Effector CD4-positive, alpha-beta T cell (primary cell): ENCODE measurements at regions not wholly inside any gene's neighbourhood (a gene's known extent, or its start where the extent isn't known, plus 50 kb on each side); places are given as distances from the start of the nearest gene placed in this dataset.
"Not testable (repeated sequence)": the region's sequence is repeated elsewhere in the genome, so short reads cannot be mapped to it uniquely, and the experiment has no call there.

Experiments used
- DNase-seq: peaks from one replicate; pipeline ENCODE4 v3.0.0-alpha.2; 2020

GRCh38 chr18:39225373-39225772 is 1659.8 kb upstream of the CELF4 start:
- no peak for DNase-seq

DNA sequence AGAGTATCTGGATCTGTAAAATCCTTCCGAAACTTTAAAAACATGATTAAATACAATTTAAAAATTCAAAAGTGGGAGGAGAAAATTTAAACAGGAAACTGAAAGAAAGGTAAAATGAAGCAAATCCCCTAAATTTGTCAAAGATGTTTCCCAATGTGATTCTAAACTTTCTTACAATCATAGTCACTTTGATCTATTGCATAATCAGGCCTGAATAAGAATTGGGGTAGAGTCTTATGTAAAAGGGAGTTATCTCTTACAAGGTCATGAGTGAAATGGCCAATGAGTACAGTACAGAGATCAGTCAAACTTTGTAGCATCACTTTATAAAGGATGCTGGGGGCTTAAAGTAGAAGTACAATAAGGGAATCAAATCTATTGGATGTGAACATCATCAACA is 1657.7 kb upstream of the CELF4 start:
- no peak for DNase-seq

DNA sequence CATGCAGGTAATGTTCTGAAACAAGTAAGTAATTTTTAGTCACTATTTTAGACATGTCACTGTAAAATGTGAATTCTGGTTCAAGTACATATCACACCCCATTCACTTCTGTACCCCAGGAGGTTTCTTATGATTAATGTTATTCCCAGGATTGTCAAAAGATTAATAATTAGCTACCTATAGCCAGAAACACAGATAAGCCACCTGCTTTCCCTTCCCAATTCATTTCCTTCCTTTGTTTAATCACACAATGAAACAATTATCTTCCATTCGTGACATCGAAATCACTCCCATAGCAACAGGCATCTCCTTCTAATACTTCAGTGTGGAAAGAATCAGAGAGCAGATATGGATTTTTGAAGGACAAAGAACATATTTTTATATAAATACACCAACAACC is 1650.3 kb upstream of the CELF4 start:
- no peak for DNase-seq

DNA sequence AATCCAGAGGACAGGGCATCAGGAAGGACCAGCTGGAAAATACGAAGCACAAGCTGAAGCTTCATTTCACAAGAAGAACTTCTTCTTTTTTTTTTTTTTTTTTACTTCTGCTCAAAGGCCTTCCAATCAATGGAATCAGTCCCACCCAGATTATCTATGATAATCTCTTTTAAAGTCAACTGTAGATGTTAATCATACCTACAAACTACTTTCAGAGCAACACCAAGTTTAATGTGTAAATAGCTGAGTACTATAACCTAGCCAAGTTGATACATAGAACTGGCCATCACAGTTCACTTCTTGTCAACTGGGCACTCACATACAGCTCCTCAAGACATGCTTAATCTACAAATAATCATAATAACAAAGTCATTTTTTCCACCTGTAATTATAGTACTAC is 1645.9 kb upstream of the CELF4 start:
- DNase-seq, result no peak

DNA sequence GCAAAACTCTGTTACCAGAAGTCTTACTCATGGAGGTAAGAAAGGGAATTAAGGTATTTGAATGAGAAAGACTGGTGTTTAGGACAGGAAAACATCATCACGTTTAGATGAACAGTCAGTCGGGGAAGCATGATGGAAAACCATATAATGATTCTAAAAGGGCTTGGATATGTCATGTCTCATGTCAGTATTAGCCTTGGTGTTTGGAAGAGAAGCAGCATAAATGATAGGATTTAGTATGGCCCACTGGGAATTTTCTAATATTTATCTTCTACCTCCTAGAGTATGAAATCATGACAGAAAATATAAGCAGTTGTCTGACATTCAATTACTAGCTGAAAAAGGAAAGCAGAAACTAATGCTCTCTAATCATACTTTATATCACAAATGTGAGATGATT is 1643.6 kb upstream of the CELF4 start:
- no peak for DNase-seq

DNA sequence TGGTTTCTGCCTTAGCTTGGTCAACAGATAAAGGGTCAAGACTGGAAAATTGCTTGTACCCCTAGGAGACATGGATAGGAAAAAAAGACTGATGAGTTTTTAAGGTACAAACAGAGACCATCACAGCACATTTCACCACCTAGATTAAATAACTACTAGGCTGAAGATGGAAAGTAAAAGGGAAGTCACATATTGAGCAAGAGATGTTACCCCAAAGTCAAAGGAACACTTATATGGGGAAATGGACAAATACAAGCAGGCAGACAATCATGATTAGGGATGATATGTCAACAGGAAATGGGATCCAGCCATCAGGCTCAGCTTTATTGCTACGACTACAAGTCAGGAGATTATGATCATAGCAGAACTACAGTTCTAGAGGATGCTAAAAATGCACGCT is 1643.1 kb upstream of the CELF4 start:
- DNase-seq, result no peak

- DNase-seq, result no peak
Observed at GRCh38 chr18:39208190-39208589, 1642.6 kb upstream of the CELF4 start.

DNA sequence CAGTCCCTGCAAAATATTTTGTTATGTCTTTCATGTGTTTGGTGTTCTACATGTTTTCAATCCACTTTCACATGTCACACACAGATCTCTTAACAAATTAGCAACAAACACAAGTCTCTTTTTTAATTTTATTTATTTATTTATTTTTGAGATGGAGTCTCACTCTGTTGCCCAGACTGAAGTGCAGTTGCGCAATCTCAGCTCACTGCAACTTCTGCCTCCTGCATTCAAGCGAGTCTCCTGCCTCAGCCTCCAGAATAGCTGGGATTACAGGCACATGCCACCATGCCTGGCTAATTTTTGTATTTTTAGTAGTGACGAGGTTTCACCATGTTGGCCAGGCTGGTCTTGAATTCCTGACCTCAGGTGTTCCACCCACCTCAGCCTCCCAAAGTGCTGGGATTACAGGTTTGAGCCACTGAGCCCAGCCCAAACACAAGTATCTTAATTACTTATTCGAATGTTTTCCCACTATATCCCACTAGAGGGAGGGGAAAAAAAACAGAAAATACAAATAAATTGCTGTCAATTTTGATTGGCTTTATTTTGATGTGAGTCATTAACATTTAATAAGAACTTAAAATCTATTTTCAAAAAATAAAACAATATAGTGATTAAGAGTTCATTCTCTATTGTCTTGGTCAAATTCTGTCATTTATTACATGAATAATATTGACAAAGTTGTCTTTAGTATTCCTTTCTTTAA is 1641.0 kb upstream of the CELF4 start:
- not testable (repeated sequence) for DNase-seq

DNA sequence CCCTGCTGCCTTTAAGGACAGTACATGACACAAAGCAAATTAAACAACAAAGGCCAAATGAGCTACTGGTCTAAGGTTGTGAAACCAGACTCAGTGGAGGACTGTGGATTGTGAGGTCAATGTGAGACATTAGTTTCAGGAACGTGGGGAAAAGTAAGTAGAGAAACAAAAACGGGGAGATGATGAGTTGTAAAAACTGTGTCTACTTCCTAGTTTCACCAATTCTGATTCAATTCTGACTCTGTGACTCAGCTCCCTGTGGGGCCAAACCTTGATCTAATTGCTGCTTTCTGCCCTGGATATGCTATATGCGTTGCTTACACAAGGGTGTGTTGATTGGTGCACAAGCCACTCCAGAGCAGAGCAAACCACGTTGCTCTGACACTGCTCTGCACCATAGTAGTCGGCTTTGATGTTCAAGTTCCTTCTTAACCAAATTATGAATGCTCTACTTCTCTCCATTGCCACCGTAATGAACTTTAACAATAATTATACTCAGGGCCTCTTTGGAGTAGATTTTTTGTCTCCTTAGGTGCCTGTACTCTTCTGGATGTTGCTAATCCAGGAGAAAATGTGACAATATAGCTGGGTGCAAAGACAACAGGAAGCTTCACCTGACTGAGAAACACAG is 1640.1 kb upstream of the CELF4 start:
- DNase-seq, result no peak

- no peak for DNase-seq
Observed at GRCh38 chr18:39200153-39200552, 1634.6 kb upstream of the CELF4 start.

DNA sequence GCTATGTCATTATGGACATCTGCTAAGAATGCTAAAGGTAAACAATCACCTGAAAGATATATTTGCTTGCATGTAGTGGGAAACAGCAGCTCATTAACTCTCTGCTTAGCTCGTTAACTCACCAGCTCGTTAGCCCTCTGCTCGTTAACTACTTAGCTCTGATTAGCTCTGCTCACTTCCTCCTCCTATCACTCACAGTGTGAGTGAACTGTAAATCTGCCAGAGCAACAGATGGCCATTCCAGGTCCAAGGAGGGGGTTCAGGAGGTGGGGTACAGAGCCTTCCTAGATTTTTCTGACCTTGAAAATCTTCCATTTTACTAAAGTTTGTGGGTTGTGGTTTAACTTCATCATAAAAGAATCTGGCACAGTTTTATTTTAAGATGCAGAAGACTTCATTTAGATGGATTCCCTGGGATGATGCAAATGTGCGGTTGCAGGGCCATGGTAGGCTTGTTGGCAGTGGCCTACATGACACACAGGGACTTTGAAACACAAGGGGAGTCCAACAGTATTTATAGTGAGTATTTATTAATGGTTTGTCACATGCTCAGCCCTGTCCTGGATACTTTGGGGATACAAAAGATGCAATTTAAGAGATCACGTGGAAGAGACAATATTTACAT is 1633.7 kb upstream of the CELF4 start:
- no peak for DNase-seq

DNA sequence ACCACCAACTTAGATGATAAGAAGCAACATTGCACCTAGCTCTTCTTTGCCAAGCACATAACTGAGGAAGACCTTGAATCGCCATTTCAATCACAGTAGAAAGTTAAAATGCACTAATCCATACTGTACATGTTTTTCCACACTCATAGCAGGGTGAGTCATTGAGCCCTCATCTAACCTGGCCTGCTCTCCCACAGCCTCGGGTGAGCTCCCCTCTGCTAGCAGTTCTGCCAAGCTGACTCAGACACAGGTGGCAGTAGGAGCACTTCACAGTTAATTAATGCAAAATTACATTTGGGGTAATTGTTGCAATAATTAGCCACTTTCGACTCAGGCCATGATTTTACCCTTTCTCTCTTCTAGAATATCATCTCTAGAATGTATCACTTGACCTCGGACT is 1632.8 kb upstream of the CELF4 start:
- DNase-seq, result no peak

DNA sequence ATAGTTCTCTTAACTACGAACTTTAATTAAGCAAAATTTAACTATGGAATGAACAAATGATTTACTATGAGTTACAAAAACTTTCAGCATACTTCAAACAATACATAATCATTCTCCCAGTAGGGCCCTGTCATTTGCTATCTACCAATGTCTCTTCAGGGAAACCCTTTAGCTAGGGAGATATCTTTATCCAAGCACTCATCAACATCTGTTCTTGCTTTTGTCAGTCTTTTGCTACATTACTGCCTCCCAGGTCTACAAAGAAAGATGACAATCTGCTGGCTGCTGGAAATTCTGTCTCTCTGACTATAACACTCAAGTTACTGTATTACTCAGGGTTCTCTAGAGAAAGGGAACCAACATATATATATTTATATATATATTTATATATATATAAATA is 1626.3 kb upstream of the CELF4 start:
- no peak for DNase-seq

GRCh38 chr18:39191058-39191457 is 1625.5 kb upstream of the CELF4 start:
- DNase-seq, result no peak

DNA sequence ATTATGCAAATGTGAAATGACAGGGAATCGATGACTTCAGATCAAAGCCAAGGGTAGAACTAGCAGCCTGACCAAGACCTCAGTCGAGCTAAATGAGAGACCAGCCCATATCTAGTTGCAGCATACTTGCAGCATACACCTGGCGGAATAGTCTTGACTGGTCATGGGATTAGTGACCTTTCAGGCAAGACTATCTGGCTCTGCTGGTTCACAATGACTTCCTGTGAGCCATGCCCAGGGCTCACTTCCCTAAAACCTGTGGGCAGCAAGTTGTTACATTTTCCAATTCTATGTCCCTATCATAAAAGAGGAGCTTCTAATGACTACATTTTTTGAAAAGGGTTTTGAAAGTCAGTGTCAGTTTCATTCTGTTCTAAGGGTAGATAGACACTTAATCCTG is 1624.9 kb upstream of the CELF4 start:
- DNase-seq, result no peak

- no peak for DNase-seq
Observed at GRCh38 chr18:39188278-39188677, 1622.7 kb upstream of the CELF4 start.

DNA sequence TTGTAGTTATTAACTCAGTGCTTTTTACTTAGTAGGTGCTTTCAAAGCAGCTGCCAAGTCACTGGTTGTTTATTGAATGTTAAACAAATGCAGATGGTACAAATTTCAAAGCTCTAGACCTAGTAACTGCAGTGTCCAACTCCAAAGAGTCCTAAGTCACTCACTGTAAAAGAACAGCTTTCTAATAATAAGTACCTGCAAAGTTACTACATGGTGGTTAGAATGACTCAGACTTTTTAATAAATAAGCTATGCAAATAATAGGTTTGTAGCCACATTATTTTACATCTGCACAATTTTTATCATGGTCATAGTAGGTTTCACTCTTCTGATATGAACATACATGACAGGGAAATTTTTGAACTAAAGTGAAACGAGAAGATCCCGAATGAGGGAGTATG is 1620.4 kb upstream of the CELF4 start:
- no peak for DNase-seq

- no peak for DNase-seq
Observed at GRCh38 chr18:39184176-39184575, 1618.6 kb upstream of the CELF4 start.

- DNase-seq, result no peak
Observed at GRCh38 chr18:39178166-39178565, 1612.6 kb upstream of the CELF4 start.

DNA sequence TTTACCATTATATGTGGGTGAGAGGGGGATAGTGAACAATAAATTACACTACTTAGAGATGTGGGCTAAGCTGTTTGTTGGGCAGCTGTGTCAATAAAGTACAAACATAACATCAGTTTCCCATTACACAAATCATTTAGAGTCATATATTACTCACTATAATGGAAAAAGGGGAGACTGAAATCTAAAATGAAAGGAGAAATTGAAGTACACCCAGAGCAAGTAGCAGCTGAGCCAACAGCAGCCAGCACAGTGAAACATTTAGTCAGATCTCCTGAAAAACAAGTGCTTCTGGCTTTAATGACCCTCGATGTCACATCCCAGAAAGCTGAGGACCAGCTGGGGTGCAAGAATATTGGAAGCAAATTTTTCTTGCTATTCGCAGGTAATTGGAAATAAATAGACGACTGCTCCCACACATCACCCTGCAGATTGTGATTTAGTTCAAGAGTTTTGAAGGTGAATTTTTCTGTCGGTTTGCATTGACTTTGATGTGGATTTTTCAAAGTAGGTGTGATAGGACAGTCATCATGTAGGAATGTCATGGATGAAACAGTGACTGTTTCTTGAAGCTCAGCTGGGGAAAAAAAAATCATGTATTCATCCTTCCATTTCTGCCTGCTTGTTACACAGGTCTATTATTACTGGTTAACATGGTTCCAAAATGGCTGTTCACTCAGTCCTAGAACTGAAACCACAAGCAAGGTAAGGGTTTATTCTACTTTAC is 1607.3 kb upstream of the CELF4 start:
- no peak for DNase-seq

GRCh38 chr18:39168723-39169122 is 1603.1 kb upstream of the CELF4 start:
- no peak for DNase-seq

GRCh38 chr18:39167990-39168389 is 1602.4 kb upstream of the CELF4 start:
- DNase-seq, result no peak

- no peak for DNase-seq
Observed at GRCh38 chr18:39166776-39167175, 1601.2 kb upstream of the CELF4 start.
